Neural progenitor cell (in vitro differentiated cells): ENCODE measurements at regions not wholly inside any gene's neighbourhood (a gene's known extent, or its start where the extent isn't known, plus 50 kb on each side); places are given as distances from the start of the nearest gene placed in this dataset.
A peak's percentile ranks its signal among the peaks of the same experiment; 100 is the strongest.

Source experiments
- DNase-seq: peaks from one replicate; pipeline ENCODE4 v3.0.0-alpha.2; 2016; ENCODE audit warnings: low spot score
- H2AFZ ChIP-seq: fragments of 200-600 bp; sonication (generic); replicated peaks from 2 replicates; pipeline ENCODE4 v1.6.1; 2016; ENCODE audit warnings: antibody characterized with exemption
- H3F3A ChIP-seq: fragments of 200-600 bp; sonication (generic); 2 replicates; pipeline ENCODE4 v1.6.1; 2016; ENCODE audit warnings: antibody characterized with exemption, low read depth
- H3K27ac ChIP-seq: fragments of 200-600 bp; sonication (generic); 2 replicates; pipeline ENCODE4 v1.5.1; 2016; ENCODE audit warnings: mild to moderate bottlenecking
- H3K27me3 ChIP-seq: fragments of 200-600 bp; sonication (generic); 2 replicates; pipeline ENCODE4 v1.6.1; 2016; ENCODE audit warnings: mild to moderate bottlenecking, moderate library complexity
- H3K36me3 ChIP-seq: fragments of 200-600 bp; sonication (generic); 2 replicates; pipeline ENCODE4 v1.5.1; 2016
- H3K4me1 ChIP-seq: fragments of 200-600 bp; sonication (generic); 2 replicates; pipeline ENCODE4 v1.6.1; 2016; ENCODE audit warnings: mixed run types
- H3K4me2 ChIP-seq: fragments of 200-600 bp; sonication (generic); 2 replicates; pipeline ENCODE4 v1.6.1; 2016
- H3K4me3 ChIP-seq: fragments of 200-600 bp; sonication (generic); 2 replicates; pipeline ENCODE4 v1.5.1; 2016
- H3K79me2 ChIP-seq: fragments of 200-600 bp; sonication (generic); 2 replicates; pipeline ENCODE4 v1.6.1; 2016; ENCODE audit warnings: low read depth
- H3K9ac ChIP-seq: fragments of 200-600 bp; sonication (generic); 2 replicates; pipeline ENCODE4 v1.6.1; 2016
- H3K9me3 ChIP-seq: fragments of 200-600 bp; sonication (generic); 2 replicates; pipeline ENCODE4 v1.5.1; 2016; ENCODE audit warnings: low read depth
- H4K20me1 ChIP-seq: fragments of 200-600 bp; sonication (generic); 2 replicates; pipeline ENCODE4 v1.6.1; 2016; ENCODE audit warnings: low read depth
- H3K27ac Mint-ChIP-seq: 3 replicates; pipeline ENCODE4 v1.8.0; 2021; ENCODE audit warnings: mixed read lengths
- H3K27me3 Mint-ChIP-seq: 2 replicates; pipeline ENCODE4 v1.8.0; 2022; ENCODE audit warnings: low read depth, mild to moderate bottlenecking, inconsistent platforms, moderate library complexity, mixed read lengths; ENCODE audit not compliant: insufficient read depth
- H3K36me3 Mint-ChIP-seq: 3 replicates; pipeline ENCODE4 v1.8.0; 2021; ENCODE audit warnings: mixed read lengths
- H3K4me1 Mint-ChIP-seq: 3 replicates; pipeline ENCODE4 v1.8.0; 2021; ENCODE audit warnings: mixed read lengths
- H3K4me3 Mint-ChIP-seq: 3 replicates; pipeline ENCODE4 v1.8.0; 2021; ENCODE audit warnings: mild to moderate bottlenecking, moderate library complexity, mixed read lengths
- H3K9me3 Mint-ChIP-seq: 3 replicates; pipeline ENCODE4 v1.8.0; 2020; ENCODE audit warnings: mixed read lengths
- EZH2 ChIP-seq: fragments of 200-600 bp; sonication (generic); IDR thresholded peaks from 2 replicates; pipeline ENCODE4 v1.6.1; 2017; ENCODE audit warnings: antibody characterized with exemption, mild to moderate bottlenecking, moderate library complexity
- EZH2phosphoT487 ChIP-seq: fragments of 200-600 bp; sonication (generic); IDR thresholded peaks from 2 replicates; pipeline ENCODE4 v1.6.1; 2017; ENCODE audit warnings: antibody characterized with exemption
- TF ChIP-seq, protein P1 (sequence below): fragments of 200-600 bp; sonication (generic); IDR thresholded peaks from 2 replicates; pipeline ENCODE4 v1.5.1; 2017; ENCODE audit warnings: antibody characterized with exemption, mild to moderate bottlenecking

DNA sequence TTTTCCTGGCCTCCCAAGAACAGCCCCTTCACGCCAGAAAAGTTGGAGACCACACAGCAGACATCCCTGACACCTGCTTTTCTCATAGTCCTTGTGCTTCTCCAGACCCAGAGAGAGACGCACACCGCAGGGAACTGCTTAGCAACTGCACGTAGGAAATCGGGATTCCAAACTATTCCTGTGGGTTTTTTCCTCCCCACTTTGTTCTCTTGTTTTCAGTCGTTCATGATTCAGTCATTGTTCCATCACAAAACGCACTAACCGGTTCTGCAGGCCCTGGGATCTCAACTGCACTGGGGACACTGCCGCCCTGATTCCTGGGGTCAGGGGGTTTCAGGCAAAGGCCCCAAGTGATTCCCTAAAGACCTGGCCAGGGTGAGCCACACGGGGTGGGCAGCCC, 588.0 kb upstream of the KLF4 start:
- TF ChIP-seq EZH2phosphoT487: no peak
- TF ChIP-seq, protein P1, sequence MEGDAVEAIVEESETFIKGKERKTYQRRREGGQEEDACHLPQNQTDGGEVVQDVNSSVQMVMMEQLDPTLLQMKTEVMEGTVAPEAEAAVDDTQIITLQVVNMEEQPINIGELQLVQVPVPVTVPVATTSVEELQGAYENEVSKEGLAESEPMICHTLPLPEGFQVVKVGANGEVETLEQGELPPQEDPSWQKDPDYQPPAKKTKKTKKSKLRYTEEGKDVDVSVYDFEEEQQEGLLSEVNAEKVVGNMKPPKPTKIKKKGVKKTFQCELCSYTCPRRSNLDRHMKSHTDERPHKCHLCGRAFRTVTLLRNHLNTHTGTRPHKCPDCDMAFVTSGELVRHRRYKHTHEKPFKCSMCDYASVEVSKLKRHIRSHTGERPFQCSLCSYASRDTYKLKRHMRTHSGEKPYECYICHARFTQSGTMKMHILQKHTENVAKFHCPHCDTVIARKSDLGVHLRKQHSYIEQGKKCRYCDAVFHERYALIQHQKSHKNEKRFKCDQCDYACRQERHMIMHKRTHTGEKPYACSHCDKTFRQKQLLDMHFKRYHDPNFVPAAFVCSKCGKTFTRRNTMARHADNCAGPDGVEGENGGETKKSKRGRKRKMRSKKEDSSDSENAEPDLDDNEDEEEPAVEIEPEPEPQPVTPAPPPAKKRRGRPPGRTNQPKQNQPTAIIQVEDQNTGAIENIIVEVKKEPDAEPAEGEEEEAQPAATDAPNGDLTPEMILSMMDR: no peak
- no peaks in the 10 kb centered on the region for H3K9me3 ChIP-seq
- H3K9me3 Mint-ChIP-seq: no peaks in the 10 kb centered on the region
- no peaks in the 10 kb centered on the region for H4K20me1 ChIP-seq
- H3K9ac ChIP-seq: no peak overlapping the region
- peaks cover 4% of the 10 kb centered on the region for H3K27me3 Mint-ChIP-seq
- no peaks in the 10 kb centered on the region for H3K79me2 ChIP-seq
- H2AFZ ChIP-seq: no peak overlapping the region
- H3K4me3 ChIP-seq: no peak overlapping the region
- peaks cover 6% of the 10 kb centered on the region for H3K4me1 ChIP-seq
- H3K36me3 Mint-ChIP-seq: peaks cover 1% of the 10 kb centered on the region
- no peak overlapping the region for H3K27ac ChIP-seq
- no peak overlapping the region for H3K4me2 ChIP-seq
- no peak overlapping the region for H3K4me3 Mint-ChIP-seq
- no peak for DNase-seq
- no peaks in the 10 kb centered on the region for H3K27me3 ChIP-seq
- H3K27ac Mint-ChIP-seq: no peak overlapping the region
- H3K36me3 ChIP-seq: no peaks in the 10 kb centered on the region
- peaks cover 5% of the 10 kb centered on the region for H3K4me1 Mint-ChIP-seq
- H3F3A ChIP-seq: no peaks in the 10 kb centered on the region

DNA sequence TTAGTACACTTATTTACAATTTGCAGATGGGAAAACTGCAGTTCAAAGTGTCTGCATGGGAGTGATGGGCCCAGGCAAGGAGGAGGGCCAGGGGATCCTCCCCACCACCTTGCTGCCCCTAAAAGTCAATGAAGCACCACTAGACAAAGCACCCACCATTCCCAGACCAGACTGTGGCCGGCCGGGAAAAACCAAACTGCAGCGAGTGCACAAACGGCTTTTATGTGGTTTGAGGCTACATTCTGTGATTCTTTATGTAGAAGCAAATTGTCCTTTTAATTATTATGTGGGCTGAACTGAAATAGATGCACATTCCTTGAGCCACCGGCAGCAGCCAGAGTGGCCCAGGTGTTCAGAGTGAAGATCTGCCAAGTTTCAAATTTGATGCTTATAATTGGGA, 585.3 kb upstream of the KLF4 start:
- Histone ChIP-seq H3K9ac (no peak overlapping the region), H4K20me1 (no peaks in the 10 kb centered on the region), H3K4me2 (no peak overlapping the region), H3F3A (no peaks in the 10 kb centered on the region), H3K36me3 (no peaks in the 10 kb centered on the region), H3K27me3 (no peaks in the 10 kb centered on the region), H2AFZ (no peak overlapping the region), H3K4me3 (no peak overlapping the region), H3K4me1 (peaks cover 6% of the 10 kb centered on the region), H3K27ac (no peak overlapping the region), H3K79me2 (no peaks in the 10 kb centered on the region), H3K9me3 (no peaks in the 10 kb centered on the region)
- Mint-ChIP-seq H3K27ac (no peak overlapping the region), H3K4me3 (no peak overlapping the region), H3K9me3 (peaks cover 2% of the 10 kb centered on the region), H3K27me3 (peaks cover 2% of the 10 kb centered on the region), H3K36me3 (peaks cover 1% of the 10 kb centered on the region), H3K4me1 (peaks cover 5% of the 10 kb centered on the region)
- no peak for DNase-seq
- no peak for TF ChIP-seq EZH2
- TF ChIP-seq EZH2phosphoT487: no peak
- TF ChIP-seq, protein P1: no peak

DNA sequence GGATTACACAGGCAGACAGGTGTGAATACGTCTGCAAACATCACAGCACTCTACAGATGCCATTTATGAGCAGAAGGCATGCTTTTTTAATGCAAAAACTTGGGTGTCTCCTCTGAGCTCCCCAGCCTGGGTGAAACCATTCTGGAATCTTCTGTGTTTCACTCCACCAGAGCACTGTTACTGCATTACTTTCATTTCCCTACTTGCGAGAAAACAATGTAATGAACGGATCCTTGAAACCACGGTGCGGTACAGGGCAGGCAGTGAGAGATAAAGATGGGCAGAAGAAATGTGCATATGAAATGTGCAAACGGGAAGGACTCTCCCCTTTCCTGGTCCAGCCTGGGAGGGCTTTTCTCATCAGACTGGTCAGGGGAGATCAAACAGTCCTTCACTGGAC, 584.3 kb upstream of the KLF4 start:
- H3F3A ChIP-seq: no peaks in the 10 kb centered on the region
- Mint-ChIP-seq H3K36me3 (peaks cover under 1% of the 10 kb centered on the region), H3K4me1 (peaks cover 1% of the 10 kb centered on the region), H3K27me3 (peaks cover 2% of the 10 kb centered on the region), H3K9me3 (peaks cover 4% of the 10 kb centered on the region), H3K4me3 (no peak overlapping the region), H3K27ac (no peak overlapping the region)
- no peak overlapping the region for H3K9ac ChIP-seq
- no peaks in the 10 kb centered on the region for H3K27me3 ChIP-seq
- H3K4me1 ChIP-seq: peaks cover 6% of the 10 kb centered on the region
- H3K36me3 ChIP-seq: no peaks in the 10 kb centered on the region
- H3K9me3 ChIP-seq: no peaks in the 10 kb centered on the region
- DNase-seq: no peak
- no peaks in the 10 kb centered on the region for H3K79me2 ChIP-seq
- no peak overlapping the region for H3K4me2 ChIP-seq
- no peak for TF ChIP-seq EZH2phosphoT487
- TF ChIP-seq, protein P1: no peak
- TF ChIP-seq EZH2: no peak
- no peaks in the 10 kb centered on the region for H4K20me1 ChIP-seq
- H3K4me3 ChIP-seq: no peak overlapping the region
- peak overlapping the region; percentile 20 for H2AFZ ChIP-seq
- H3K27ac ChIP-seq: no peak overlapping the region

DNA sequence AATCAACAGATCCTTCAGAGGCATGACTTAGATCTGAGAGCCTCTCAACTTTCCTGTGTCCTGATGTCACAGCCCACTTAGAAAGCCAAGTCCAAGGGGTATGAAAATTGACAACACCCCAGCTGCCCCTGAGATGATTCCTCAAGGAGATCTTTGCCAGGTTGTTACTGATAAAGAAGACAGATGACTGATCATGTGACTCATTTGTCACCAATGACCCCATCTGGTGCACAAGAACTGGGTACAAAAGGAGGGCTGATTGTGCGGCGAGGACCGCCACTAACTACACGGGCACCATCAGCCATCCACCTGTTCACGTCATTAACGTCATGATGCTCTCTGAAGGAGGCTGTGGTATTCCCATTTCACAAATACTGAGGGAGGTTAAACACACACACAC, 583.2 kb upstream of the KLF4 start:
- no peak overlapping the region for H3K27ac Mint-ChIP-seq
- Histone ChIP-seq H3K9me3 (no peaks in the 10 kb centered on the region), H3K9ac (no peak overlapping the region), H3K4me1 (peaks cover 6% of the 10 kb centered on the region), H3K79me2 (no peaks in the 10 kb centered on the region), H3F3A (no peaks in the 10 kb centered on the region), H3K27me3 (no peaks in the 10 kb centered on the region), H3K4me3 (no peak overlapping the region), H4K20me1 (no peaks in the 10 kb centered on the region), H3K36me3 (no peaks in the 10 kb centered on the region), H3K4me2 (no peak overlapping the region), H2AFZ (no peak overlapping the region), H3K27ac (no peak overlapping the region)
- no peak for DNase-seq
- peaks cover 4% of the 10 kb centered on the region for H3K9me3 Mint-ChIP-seq
- TF ChIP-seq EZH2 (no peak), EZH2phosphoT487 (no peak)
- TF ChIP-seq, protein P1: no peak
- no peaks in the 10 kb centered on the region for H3K4me1 Mint-ChIP-seq
- no peak overlapping the region for H3K4me3 Mint-ChIP-seq
- no peaks in the 10 kb centered on the region for H3K27me3 Mint-ChIP-seq
- no peaks in the 10 kb centered on the region for H3K36me3 Mint-ChIP-seq
